DOHH2 (cell line): ENCODE measurements at regions not wholly inside any gene's neighbourhood (a gene's known extent, or its start where the extent isn't known, plus 50 kb on each side); places are given as distances from the start of the nearest gene placed in this dataset.

ENCODE experiments used
- H3F3A ChIP-seq: fragments of 200-600 bp; sonication (generic), shearing (Covaris generic); 2 replicates; pipeline ENCODE4 v1.6.0; 2016; ENCODE audit warnings: antibody characterized with exemption, mild to moderate bottlenecking; ENCODE audit not compliant: control insufficient read depth, insufficient read depth
- H3K27ac ChIP-seq: fragments of 200-600 bp; sonication (generic); 2 replicates; pipeline ENCODE4 v1.5.1; 2014; ENCODE audit warnings: low read depth, mild to moderate bottlenecking, low read length, moderate library complexity
- H3K27me3 ChIP-seq: fragments of 200-600 bp; sonication (generic); 2 replicates; pipeline ENCODE4 v1.6.1; 2014; ENCODE audit warnings: mild to moderate bottlenecking, low read length, mixed read lengths; ENCODE audit not compliant: control insufficient read depth
- H3K36me3 ChIP-seq: fragments of 200-600 bp; sonication (generic); 2 replicates; pipeline ENCODE4 v1.6.1; 2014; ENCODE audit warnings: mild to moderate bottlenecking, low read length, moderate library complexity, mixed read lengths; ENCODE audit not compliant: control insufficient read depth
- H3K4me1 ChIP-seq: fragments of 200-600 bp; sonication (generic); 2 replicates; pipeline ENCODE4 v1.6.1; 2014; ENCODE audit warnings: mild to moderate bottlenecking, low read length, mixed read lengths; ENCODE audit not compliant: control insufficient read depth
- H3K4me2 ChIP-seq: fragments of 200-600 bp; sonication (generic); 2 replicates; pipeline ENCODE4 v1.6.0; 2014; ENCODE audit warnings: mild to moderate bottlenecking, low read length, moderate library complexity
- H3K4me3 ChIP-seq: fragments of 200-600 bp; sonication (generic); 2 replicates; pipeline ENCODE4 v1.5.1; 2014; ENCODE audit warnings: mild to moderate bottlenecking, low read length, mixed read lengths
- H3K79me2 ChIP-seq: fragments of 200-600 bp; sonication (generic); 2 replicates; pipeline ENCODE4 v1.6.1; 2014; ENCODE audit warnings: mild to moderate bottlenecking, low read length, mixed read lengths; ENCODE audit not compliant: control insufficient read depth
- H3K9me2 ChIP-seq: fragments of 200-600 bp; sonication (generic); replicated peaks from 2 replicates; pipeline ENCODE4 v1.6.1; 2014; ENCODE audit warnings: mild to moderate bottlenecking, low read length, mixed read lengths; ENCODE audit not compliant: control insufficient read depth
- H3K9me3 ChIP-seq: fragments of 200-600 bp; sonication (generic); 2 replicates; pipeline ENCODE4 v1.6.1; 2014; ENCODE audit warnings: antibody characterized with exemption, low read length, mixed read lengths; ENCODE audit not compliant: control insufficient read depth, insufficient read depth
- H4K20me1 ChIP-seq: fragments of 200-600 bp; sonication (generic); 2 replicates; pipeline ENCODE4 v1.6.0; 2014; ENCODE audit warnings: low read depth, mild to moderate bottlenecking, antibody characterized with exemption, low read length, moderate library complexity; ENCODE audit not compliant: control insufficient read depth, insufficient read depth
- EZH2phosphoT487 ChIP-seq: fragments of 200-600 bp; sonication (generic); IDR thresholded peaks from 2 replicates; pipeline ENCODE4 v1.6.1; 2017; ENCODE audit warnings: borderline replicate concordance, mild to moderate bottlenecking, antibody characterized with exemption, low read length, moderate library complexity, mixed read lengths
- TF ChIP-seq, protein P1 (sequence below): fragments of 200-600 bp; sonication (generic); IDR thresholded peaks from one replicate; pipeline ENCODE4 v1.5.1; 2014; ENCODE audit warnings: antibody characterized with exemption, mild to moderate bottlenecking, low read depth, low read length; ENCODE audit not compliant: poor library complexity, severe bottlenecking

DNA sequence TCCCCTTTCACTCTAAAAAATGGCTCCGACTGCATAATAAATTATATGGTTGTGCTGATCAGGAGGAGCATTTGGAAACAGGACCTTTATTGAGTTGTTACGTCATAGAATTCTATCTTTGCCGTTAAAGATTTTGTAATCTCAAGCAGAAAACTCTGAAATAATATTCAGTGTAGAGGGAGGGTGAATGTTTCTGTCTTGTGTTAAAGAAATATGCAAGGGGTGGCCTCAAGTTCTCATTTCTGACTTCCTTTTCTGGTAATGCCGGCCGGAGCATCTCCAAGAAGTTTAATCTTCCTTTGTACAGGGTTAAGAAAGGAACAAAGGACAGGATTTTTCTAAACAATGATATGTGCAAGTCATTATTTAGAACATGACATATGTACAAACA, 165.1 kb downstream of the SLC38A4 start:
- H3K9me2 ChIP-seq, result no peaks in the 10 kb centered on the region
- peaks cover 15% of the 10 kb centered on the region for H3K27me3 ChIP-seq
- no peaks in the 10 kb centered on the region for H3K79me2 ChIP-seq
- TF ChIP-seq, protein P1, sequence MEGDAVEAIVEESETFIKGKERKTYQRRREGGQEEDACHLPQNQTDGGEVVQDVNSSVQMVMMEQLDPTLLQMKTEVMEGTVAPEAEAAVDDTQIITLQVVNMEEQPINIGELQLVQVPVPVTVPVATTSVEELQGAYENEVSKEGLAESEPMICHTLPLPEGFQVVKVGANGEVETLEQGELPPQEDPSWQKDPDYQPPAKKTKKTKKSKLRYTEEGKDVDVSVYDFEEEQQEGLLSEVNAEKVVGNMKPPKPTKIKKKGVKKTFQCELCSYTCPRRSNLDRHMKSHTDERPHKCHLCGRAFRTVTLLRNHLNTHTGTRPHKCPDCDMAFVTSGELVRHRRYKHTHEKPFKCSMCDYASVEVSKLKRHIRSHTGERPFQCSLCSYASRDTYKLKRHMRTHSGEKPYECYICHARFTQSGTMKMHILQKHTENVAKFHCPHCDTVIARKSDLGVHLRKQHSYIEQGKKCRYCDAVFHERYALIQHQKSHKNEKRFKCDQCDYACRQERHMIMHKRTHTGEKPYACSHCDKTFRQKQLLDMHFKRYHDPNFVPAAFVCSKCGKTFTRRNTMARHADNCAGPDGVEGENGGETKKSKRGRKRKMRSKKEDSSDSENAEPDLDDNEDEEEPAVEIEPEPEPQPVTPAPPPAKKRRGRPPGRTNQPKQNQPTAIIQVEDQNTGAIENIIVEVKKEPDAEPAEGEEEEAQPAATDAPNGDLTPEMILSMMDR, result no peak
- no peak for TF ChIP-seq EZH2phosphoT487
- no peak overlapping the region for H3K27ac ChIP-seq
- no peaks in the 10 kb centered on the region for H3K36me3 ChIP-seq
- H3K4me1 ChIP-seq, result no peaks in the 10 kb centered on the region
- no peaks in the 10 kb centered on the region for H3F3A ChIP-seq
- no peak overlapping the region for H3K4me3 ChIP-seq
- H3K9me3 ChIP-seq, result no peaks in the 10 kb centered on the region
- H3K4me2 ChIP-seq, result no peak overlapping the region
- H4K20me1 ChIP-seq, result no peaks in the 10 kb centered on the region

GRCh38 chr12:46660276-46660675, 165.5 kb downstream of the SLC38A4 start:
- Histone ChIP-seq H3F3A (no peaks in the 10 kb centered on the region), H4K20me1 (no peaks in the 10 kb centered on the region), H3K4me1 (no peaks in the 10 kb centered on the region), H3K4me2 (no peak overlapping the region), H3K27me3 (peaks cover 15% of the 10 kb centered on the region), H3K27ac (no peak overlapping the region), H3K9me2 (no peaks in the 10 kb centered on the region), H3K79me2 (no peaks in the 10 kb centered on the region), H3K9me3 (no peaks in the 10 kb centered on the region), H3K36me3 (no peaks in the 10 kb centered on the region), H3K4me3 (no peak overlapping the region)
- TF ChIP-seq, protein P1, result no peak
- no peak for TF ChIP-seq EZH2phosphoT487

DNA sequence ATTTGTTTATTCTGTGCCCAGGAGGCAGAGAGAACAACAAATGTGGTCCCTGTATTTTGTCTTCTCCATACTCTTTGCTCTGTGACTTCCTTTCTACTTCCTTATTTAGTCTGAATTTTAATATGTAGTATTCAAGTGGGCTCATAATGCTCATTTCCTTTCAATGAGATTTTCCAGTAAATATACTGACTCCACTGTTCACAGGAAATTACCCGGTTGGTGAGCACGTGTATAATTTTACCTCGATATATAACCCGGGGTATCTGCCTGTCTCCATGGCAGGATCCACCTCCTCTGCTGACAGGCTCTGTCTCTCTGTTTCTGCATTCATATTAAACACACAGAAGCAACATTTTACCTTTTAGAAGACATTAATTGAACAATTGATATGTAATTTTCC, 166.0 kb downstream of the SLC38A4 start:
- Histone ChIP-seq H4K20me1 (no peaks in the 10 kb centered on the region), H3K27ac (no peak overlapping the region), H3K4me3 (no peak overlapping the region), H3F3A (no peaks in the 10 kb centered on the region), H3K79me2 (no peaks in the 10 kb centered on the region), H3K27me3 (peaks cover 15% of the 10 kb centered on the region), H3K4me2 (no peak overlapping the region), H3K9me3 (no peaks in the 10 kb centered on the region), H3K36me3 (no peaks in the 10 kb centered on the region), H3K9me2 (no peaks in the 10 kb centered on the region), H3K4me1 (no peaks in the 10 kb centered on the region)
- TF ChIP-seq EZH2phosphoT487, result no peak

- Histone ChIP-seq H3K27ac (no peak overlapping the region), H3K36me3 (no peaks in the 10 kb centered on the region), H3K4me2 (no peak overlapping the region), H3K9me3 (no peaks in the 10 kb centered on the region), H3K4me1 (no peaks in the 10 kb centered on the region), H4K20me1 (no peaks in the 10 kb centered on the region), H3K27me3 (peaks cover 13% of the 10 kb centered on the region), H3K4me3 (no peak overlapping the region), H3F3A (no peaks in the 10 kb centered on the region), H3K79me2 (no peaks in the 10 kb centered on the region), H3K9me2 (no peaks in the 10 kb centered on the region)
- TF ChIP-seq, protein P1, result no peak
- TF ChIP-seq EZH2phosphoT487, result no peak
Measured at GRCh38 chr12:46659032-46659650, 166.7 kb downstream of the SLC38A4 start.
